WTC11 (cell line): ENCODE measurements at regions not wholly inside any gene's neighbourhood (a gene's known extent, or its start where the extent isn't known, plus 50 kb on each side); places are given as distances from the start of the nearest gene placed in this dataset.

ENCODE experiments used
- ATAC-seq: fragments of 200-7000 bp; cut with Tn5 transposase; 2 replicates; pipeline ENCODE4 v1.10.0; 2021; ENCODE audit warnings: mild to moderate bottlenecking, moderate library complexity
- CTCF ChIA-PET: fragments of 300-600 bp; sonication (Branson Sonifier 250); formaldehyde crosslinking; loops from one replicate; lab custom pipeline; 2021; ENCODE audit warnings: antibody characterized with exemption; lab: Charles Lee
- POLR2A ChIA-PET: fragments of 350-600 bp; sonication (Branson Sonifier 250); formaldehyde crosslinking; loops from one replicate; lab custom pipeline; 2021; ENCODE audit warnings: antibody characterized with exemption; lab: Charles Lee
- DNase-seq: peaks from one replicate; pipeline ENCODE4 v3.0.0; 2021; ENCODE audit warnings: low spot score
- H3K27ac Mint-ChIP-seq: 2 replicates; pipeline ENCODE4 v1.8.0; 2021; ENCODE audit warnings: mixed read lengths
- H3K27me3 Mint-ChIP-seq: 2 replicates; pipeline ENCODE4 v1.8.0; 2021; ENCODE audit warnings: low read depth, mild to moderate bottlenecking, moderate library complexity, mixed read lengths
- H3K36me3 Mint-ChIP-seq: 2 replicates; pipeline ENCODE4 v1.8.0; 2021; ENCODE audit warnings: mixed read lengths
- H3K4me1 Mint-ChIP-seq: 2 replicates; pipeline ENCODE4 v1.8.0; 2022; ENCODE audit warnings: mixed read lengths
- H3K4me3 Mint-ChIP-seq: 2 replicates; pipeline ENCODE4 v1.8.0; 2021; ENCODE audit warnings: mild to moderate bottlenecking, moderate library complexity, mixed read lengths
- H3K9me3 Mint-ChIP-seq: 2 replicates; pipeline ENCODE4 v1.8.0; 2021; ENCODE audit warnings: mixed read lengths
- ATF6 ChIP-seq: sonication (generic); formaldehyde crosslinking; IDR thresholded peaks from 2 replicates; pipeline ENCODE4 v1.8.1; 2023; ENCODE audit warnings: mild to moderate bottlenecking, missing genetic modification reagents
- CTCF ChIP-seq: fragments of 200-600 bp; IDR thresholded peaks from 2 replicates; pipeline ENCODE4 v1.8.0; 2022; ENCODE audit warnings: antibody characterized with exemption
- E2F4 ChIP-seq: sonication (generic); formaldehyde crosslinking; IDR thresholded peaks from 2 replicates; pipeline ENCODE4 v1.8.1; 2022; ENCODE audit warnings: low read depth, mild to moderate bottlenecking, moderate library complexity, missing genetic modification reagents, borderline replicate concordance
- ELF4 ChIP-seq: sonication (generic); formaldehyde crosslinking; IDR thresholded peaks from 2 replicates; pipeline ENCODE4 v1.8.1; 2022; ENCODE audit warnings: low read depth, mild to moderate bottlenecking, moderate library complexity, missing genetic modification reagents
- EMX1 ChIP-seq: fragments of 250-450 bp; sonication (Bioruptor Pico); IDR thresholded peaks from 2 replicates; pipeline ENCODE4 v1.8.0; 2021; ENCODE audit warnings: mild to moderate bottlenecking
- FOXJ3 ChIP-seq: sonication (generic); formaldehyde crosslinking; IDR thresholded peaks from 2 replicates; pipeline ENCODE4 v1.9.0; 2021; ENCODE audit warnings: missing genetic modification reagents, mild to moderate bottlenecking, borderline replicate concordance
- FOXP4 ChIP-seq: sonication (generic); formaldehyde crosslinking; IDR thresholded peaks from 2 replicates; pipeline ENCODE4 v1.8.0; 2022; ENCODE audit warnings: mild to moderate bottlenecking, missing genetic modification reagents
- GABPB1 ChIP-seq: sonication (generic); formaldehyde crosslinking; IDR thresholded peaks from 2 replicates; pipeline ENCODE4 v1.8.1; 2023; ENCODE audit warnings: mild to moderate bottlenecking, missing genetic modification reagents
- GRHL2 ChIP-seq: fragments of 250-450 bp; sonication (Bioruptor Pico); IDR thresholded peaks from 2 replicates; pipeline ENCODE4 v1.8.0; 2022; ENCODE audit warnings: mild to moderate bottlenecking, moderate library complexity; ENCODE audit not compliant: insufficient replicate concordance, severe bottlenecking
- GTF2I ChIP-seq: fragments of 250-450 bp; sonication (Bioruptor Pico); conservative IDR thresholded peaks from 2 replicates; pipeline ENCODE4 v1.4.0; 2021; ENCODE audit warnings: mild to moderate bottlenecking
- HMGA2 ChIP-seq: fragments of 250-450 bp; sonication (Bioruptor Pico); IDR thresholded peaks from 2 replicates; pipeline ENCODE4 v1.4.0; 2021; ENCODE audit warnings: mild to moderate bottlenecking, moderate library complexity
- KAT7 ChIP-seq: sonication (generic); formaldehyde crosslinking; IDR thresholded peaks from 2 replicates; pipeline ENCODE4 v1.8.1; 2023; ENCODE audit warnings: missing genetic modification reagents, mild to moderate bottlenecking, borderline replicate concordance
- NFATC4 ChIP-seq: fragments of 250-450 bp; sonication (Bioruptor Pico); IDR thresholded peaks from 2 replicates; pipeline ENCODE4 v1.9.0; 2021; ENCODE audit warnings: mild to moderate bottlenecking
- NR1H2 ChIP-seq: sonication (generic); formaldehyde crosslinking; IDR thresholded peaks from 2 replicates; pipeline ENCODE4 v1.9.0; 2021; ENCODE audit warnings: mild to moderate bottlenecking, moderate library complexity, missing genetic modification reagents
- NR2C2 ChIP-seq: sonication (generic); formaldehyde crosslinking; IDR thresholded peaks from 2 replicates; pipeline ENCODE4 v1.8.0; 2022; ENCODE audit warnings: mild to moderate bottlenecking, missing genetic modification reagents
- PREB ChIP-seq: sonication (generic); formaldehyde crosslinking; IDR thresholded peaks from 2 replicates; pipeline ENCODE4 v1.8.1; 2022; ENCODE audit warnings: mild to moderate bottlenecking, missing genetic modification reagents, moderate library complexity, borderline replicate concordance
- RORB ChIP-seq: fragments of 250-450 bp; sonication (Bioruptor Pico); IDR thresholded peaks from 2 replicates; pipeline ENCODE4 v1.9.0; 2021; ENCODE audit warnings: mild to moderate bottlenecking
- ZBTB21 ChIP-seq: sonication (generic); formaldehyde crosslinking; IDR thresholded peaks from 2 replicates; pipeline ENCODE4 v1.8.1; 2023; ENCODE audit warnings: mild to moderate bottlenecking, missing genetic modification reagents, borderline replicate concordance
- ZNF263 ChIP-seq: sonication (generic); formaldehyde crosslinking; IDR thresholded peaks from 2 replicates; pipeline ENCODE4 v1.8.1; 2022; ENCODE audit warnings: low read depth, mild to moderate bottlenecking, moderate library complexity, missing genetic modification reagents
- ZNF425 ChIP-seq: fragments of 250-450 bp; sonication (Bioruptor Pico); conservative IDR thresholded peaks from 2 replicates; pipeline ENCODE4 v1.9.0; 2021; ENCODE audit warnings: mild to moderate bottlenecking

GRCh38 chr7:136189506-136189998, 212.4 kb upstream of the MTPN start (continued):
- TF ChIP-seq ATF6 (CRISPR knock-in tag) (no peak), NR1H2 (CRISPR knock-in tag) (no peak), ZNF425 (CRISPR knock-in tag) (no peak), CTCF (no peak)

GRCh38 chr7:136186281-136186680, 209.1 kb upstream of the MTPN start:
- POLR2A ChIA-PET: no interaction called here
- CTCF ChIA-PET: no interaction called here
- Mint-ChIP-seq H3K4me1 (peaks cover 7% of the 10 kb centered on the region), H3K4me3 (no peak overlapping the region), H3K27ac (no peak overlapping the region), H3K36me3 (no peaks in the 10 kb centered on the region), H3K9me3 (peaks cover 4% of the 10 kb centered on the region; the same call in 1 of the 2 replicates), H3K27me3 (no peaks in the 10 kb centered on the region; the same call in 1 of the 2 replicates)
- TF ChIP-seq E2F4 (CRISPR knock-in tag) (no peak), HMGA2 (CRISPR knock-in tag) (no peak), PREB (CRISPR knock-in tag) (no peak), NR2C2 (CRISPR knock-in tag) (no peak), FOXP4 (CRISPR knock-in tag) (no peak), ZNF425 (CRISPR knock-in tag) (no peak), RORB (CRISPR knock-in tag) (no peak), KAT7 (CRISPR knock-in tag) (no peak), GABPB1 (CRISPR knock-in tag) (no peak), ZBTB21 (CRISPR knock-in tag) (no peak), ELF4 (CRISPR knock-in tag) (no peak), FOXJ3 (CRISPR knock-in tag) (no peak), ZNF263 (no peak), GTF2I (CRISPR knock-in tag) (no peak), EMX1 (no peak), GRHL2 (CRISPR knock-in tag) (no peak), NFATC4 (CRISPR knock-in tag) (no peak)
- ATAC-seq (no peak), DNase-seq (no peak)
